ENCODE measurements at regions not wholly inside any gene's neighbourhood (a gene's known extent, or its start where the extent isn't known, plus 50 kb on each side); places are given as distances from the start of the nearest gene placed in this dataset.

GRCh38 chr3:26084629-26085028 lies 294.7 kb downstream of the OXSM start:
- H3K9me3 ChIP-seq, result no peaks in the 10 kb centered on the region
- no peak overlapping the region for H3K27ac ChIP-seq
- intact Hi-C loops (cut with DNase I; ENCODE audit: low total_unique reads), result no loop called here
- H3K4me1 ChIP-seq, result no peaks in the 10 kb centered on the region
- no peaks in the 10 kb centered on the region for H3K36me3 ChIP-seq (ENCODE audit: low read depth, missing control alignments)
- TF ChIP-seq POLR2A (IDR thresholded peaks at IDR 0.05), result no peak
- TF ChIP-seq CTCF (IDR thresholded peaks at IDR 0.05), result no peak
- WGBS, 2 donors, result 53 to 57% methylated on average over 2 of the region's 2 CpGs
- H3K4me3 ChIP-seq, result no peak overlapping the region
- no peaks in the 10 kb centered on the region for H3K27me3 ChIP-seq
- no peak for DNase-seq

DNA sequence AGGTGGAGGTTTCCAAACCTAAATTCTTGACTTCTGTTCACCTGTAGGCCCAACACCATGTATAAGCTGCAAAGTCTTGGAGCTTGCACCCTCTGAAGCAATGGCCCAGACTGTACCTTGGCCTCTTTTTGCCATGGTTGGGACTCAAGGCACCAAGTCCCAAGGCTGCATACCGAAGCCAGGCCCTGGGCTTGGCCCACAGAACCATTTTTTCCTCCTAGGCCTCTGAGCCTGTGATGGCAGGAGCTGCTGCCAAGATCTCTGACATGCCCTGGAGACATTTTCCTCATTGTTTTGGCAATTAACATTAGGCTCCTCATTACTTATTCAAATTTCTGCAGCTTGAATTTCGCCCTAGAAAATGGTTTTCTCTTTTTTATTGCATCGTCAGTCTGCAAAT lies 297.9 kb downstream of the OXSM start:
- Histone ChIP-seq H3K27me3 (no peaks in the 10 kb centered on the region), H3K4me3 (no peak overlapping the region), H3K36me3 (ENCODE audit: low read depth, missing control alignments) (no peaks in the 10 kb centered on the region), H3K4me1 (no peaks in the 10 kb centered on the region), H3K9me3 (no peaks in the 10 kb centered on the region), H3K27ac (no peak overlapping the region)
- TF ChIP-seq POLR2A (IDR thresholded peaks at IDR 0.05), result no peak
- TF ChIP-seq CTCF (IDR thresholded peaks at IDR 0.05), result no peak
- WGBS, 2 donors, result 66 to 74% methylated on average over 3 of the region's 3 CpGs
- DNase-seq, result no peak
- intact Hi-C loops (cut with DNase I; ENCODE audit: low total_unique reads), result no loop called here

DNA sequence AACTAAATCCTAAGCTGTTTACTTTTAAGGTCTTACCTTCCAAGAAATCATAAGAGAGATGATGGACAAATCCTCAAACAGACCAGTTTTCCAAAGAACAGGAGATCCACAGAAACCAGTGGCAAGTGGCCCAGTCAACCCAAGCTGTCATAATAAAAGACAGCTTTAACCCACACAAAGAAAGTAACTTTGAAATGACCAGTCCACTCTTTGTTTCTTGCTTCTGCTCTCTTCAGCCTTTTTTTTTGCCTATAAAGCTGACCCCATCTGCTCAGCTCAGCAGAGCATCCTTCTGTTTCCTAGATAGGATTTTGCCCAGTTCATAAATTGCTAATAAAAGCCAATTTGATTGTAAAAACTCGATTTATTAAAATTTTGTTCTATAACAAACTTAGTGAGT lies 299.4 kb downstream of the OXSM start:
- WGBS, 2 donors, result 19 to 37% methylated on average over 1 of the region's 1 CpG
- no peak overlapping the region for H3K4me3 ChIP-seq
- no peaks in the 10 kb centered on the region for H3K27me3 ChIP-seq
- H3K9me3 ChIP-seq, result no peaks in the 10 kb centered on the region
- no peak for TF ChIP-seq POLR2A (IDR thresholded peaks at IDR 0.05)
- TF ChIP-seq CTCF (IDR thresholded peaks at IDR 0.05), result no peak
- no peak overlapping the region for H3K27ac ChIP-seq
- no peak for DNase-seq
- intact Hi-C loops (cut with DNase I; ENCODE audit: low total_unique reads), result no loop called here
- no peaks in the 10 kb centered on the region for H3K4me1 ChIP-seq
- H3K36me3 ChIP-seq (ENCODE audit: low read depth, missing control alignments), result no peaks in the 10 kb centered on the region

DNA sequence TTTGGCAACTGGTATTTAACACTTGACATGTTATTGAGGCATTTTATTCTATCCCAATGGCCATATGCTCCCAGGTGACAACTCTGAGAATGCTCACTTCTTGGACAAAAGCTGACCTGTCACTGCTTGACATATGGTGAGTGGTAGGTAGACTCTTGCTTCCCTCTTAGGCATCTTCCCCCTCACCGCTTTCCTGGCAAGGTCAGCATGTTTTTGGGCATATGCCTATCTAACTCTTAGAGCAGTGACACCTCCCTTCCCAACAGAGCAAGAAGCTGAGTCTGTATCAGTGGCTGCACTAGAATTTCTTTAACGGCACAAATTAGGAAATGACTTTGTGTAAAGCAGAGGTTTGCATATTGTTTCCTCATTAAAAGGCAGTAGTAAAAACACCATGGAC lies 300.7 kb downstream of the OXSM start:
- Histone ChIP-seq H3K9me3 (no peaks in the 10 kb centered on the region), H3K27me3 (no peaks in the 10 kb centered on the region), H3K4me1 (no peaks in the 10 kb centered on the region), H3K27ac (no peak overlapping the region), H3K36me3 (ENCODE audit: low read depth, missing control alignments) (no peaks in the 10 kb centered on the region), H3K4me3 (no peak overlapping the region)
- intact Hi-C loops (cut with DNase I; ENCODE audit: low total_unique reads), result no loop called here
- no peak for TF ChIP-seq CTCF (IDR thresholded peaks at IDR 0.05)
- TF ChIP-seq POLR2A (IDR thresholded peaks at IDR 0.05), result no peak
- no peak for DNase-seq
- WGBS, 2 donors, result 51 to 53% methylated on average over 2 of the region's 2 CpGs

DNA sequence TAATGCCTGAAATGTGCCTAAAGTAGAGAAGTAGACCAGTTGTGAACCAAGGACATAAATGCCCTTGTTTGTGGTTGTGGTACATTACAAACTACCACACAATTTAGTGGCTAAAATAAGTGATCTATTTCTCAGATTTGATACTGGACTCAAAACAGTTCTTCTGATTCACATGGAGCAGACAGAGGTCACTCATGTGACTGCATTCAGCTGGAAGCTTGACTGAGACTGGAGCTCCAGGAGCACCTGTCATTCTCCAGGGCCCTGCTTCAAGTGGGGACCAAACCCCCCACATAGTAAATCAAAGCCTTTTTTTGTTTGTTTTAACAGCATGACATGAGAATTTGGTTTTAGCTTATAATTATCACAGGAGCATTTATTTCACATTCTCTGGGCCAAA lies 301.2 kb downstream of the OXSM start:
- TF ChIP-seq POLR2A (IDR thresholded peaks at IDR 0.05) (no peak), CTCF (IDR thresholded peaks at IDR 0.05) (no peak)
- H3K4me1 ChIP-seq, result no peaks in the 10 kb centered on the region
- no peak overlapping the region for H3K4me3 ChIP-seq
- no peaks in the 10 kb centered on the region for H3K36me3 ChIP-seq (ENCODE audit: low read depth, missing control alignments)
- H3K9me3 ChIP-seq, result no peaks in the 10 kb centered on the region
- no peak for DNase-seq
- H3K27me3 ChIP-seq, result no peaks in the 10 kb centered on the region
- no peak overlapping the region for H3K27ac ChIP-seq
- intact Hi-C loops (cut with DNase I; ENCODE audit: low total_unique reads), result no loop called here

All from testis (tissue), 2 donors.